ENCODE measurements at regions not wholly inside any gene's neighbourhood (a gene's known extent, or its start where the extent isn't known, plus 50 kb on each side); places are given as distances from the start of the nearest gene placed in this dataset.

DNA sequence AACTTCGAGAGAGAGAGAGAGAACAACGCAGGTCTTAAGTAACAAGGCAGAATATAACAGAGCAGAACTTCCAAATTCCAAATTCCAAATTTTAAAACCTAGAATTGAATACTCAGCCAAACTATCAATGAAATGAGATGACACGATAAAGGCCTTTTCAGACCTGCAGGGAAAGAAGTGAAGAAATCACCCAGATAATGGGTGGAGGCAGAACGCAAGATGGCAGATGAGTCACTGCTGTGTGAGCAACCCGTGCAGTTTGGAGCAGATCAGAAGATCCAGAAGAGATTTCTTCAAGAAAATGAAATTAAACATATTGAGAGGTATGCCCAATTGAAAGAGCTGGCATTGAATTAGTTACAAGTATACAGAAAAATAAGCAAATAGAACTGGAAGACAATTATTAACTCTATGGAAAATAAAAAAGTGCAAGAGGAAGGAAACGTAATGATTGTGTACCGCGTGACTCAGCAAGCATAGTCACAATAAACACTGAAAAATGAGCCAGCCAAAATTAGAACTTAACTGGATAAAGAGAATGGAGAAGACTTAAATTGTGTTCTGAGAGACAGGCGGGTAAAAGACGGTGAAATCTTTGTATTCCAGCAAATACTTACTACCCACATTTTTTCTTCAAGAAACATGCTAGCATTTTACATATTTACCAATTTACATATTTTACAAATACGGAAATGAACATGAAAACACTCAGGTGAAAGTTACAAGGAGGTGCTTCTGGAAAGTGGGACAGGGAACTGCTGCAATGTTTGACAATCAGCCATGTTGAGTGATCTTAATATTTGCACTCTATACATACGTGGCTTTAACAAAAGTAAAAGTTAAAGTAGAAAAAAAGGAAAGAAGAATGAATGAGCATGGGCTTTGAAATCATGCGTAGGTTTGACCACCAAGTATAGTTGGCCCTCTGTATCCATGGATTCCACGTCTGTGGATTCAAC lies 87.9 kb upstream of the CDYL start:
- no peak for ATAC-seq
- Histone ChIP-seq H3K27me3 (ENCODE audit: insufficient read depth) (no peaks in the 10 kb centered on the region), H3F3A (replicated peaks; ENCODE audit: low read depth) (no peaks in the 10 kb centered on the region), H3K4me3 (no peak overlapping the region), H3K4me1 (ENCODE audit: insufficient read depth) (no peaks in the 10 kb centered on the region), H2AFZ (no peak overlapping the region), H3K9me2 (ENCODE audit: insufficient read depth) (no peaks in the 10 kb centered on the region), H3K36me3 (ENCODE audit: insufficient read depth) (no peaks in the 10 kb centered on the region), H3K27ac (ENCODE audit: low read depth) (no peak overlapping the region), H4K20me1 (replicated peaks; ENCODE audit: insufficient read depth) (no peaks in the 10 kb centered on the region; the same call in 1 of the 2 replicates), H3K79me2 (replicated peaks; ENCODE audit: insufficient read depth) (no peaks in the 10 kb centered on the region), H3K4me2 (no peak overlapping the region)
- H3K27me3 Mint-ChIP-seq (ENCODE audit: insufficient read depth, low read depth, poor library complexity) = peaks cover 4% of the 10 kb centered on the region
- H3K4me1 Mint-ChIP-seq = no peaks in the 10 kb centered on the region
- DNase-seq (ENCODE audit: low spot score) = no peak
- no peak overlapping the region for H3K27ac Mint-ChIP-seq
- H3K9me3 Mint-ChIP-seq = no peaks in the 10 kb centered on the region
- no peak for TF ChIP-seq JUNB (IDR thresholded peaks at IDR 0.05; ENCODE audit: unreplicated experiment)
- TF ChIP-seq, protein P1, sequence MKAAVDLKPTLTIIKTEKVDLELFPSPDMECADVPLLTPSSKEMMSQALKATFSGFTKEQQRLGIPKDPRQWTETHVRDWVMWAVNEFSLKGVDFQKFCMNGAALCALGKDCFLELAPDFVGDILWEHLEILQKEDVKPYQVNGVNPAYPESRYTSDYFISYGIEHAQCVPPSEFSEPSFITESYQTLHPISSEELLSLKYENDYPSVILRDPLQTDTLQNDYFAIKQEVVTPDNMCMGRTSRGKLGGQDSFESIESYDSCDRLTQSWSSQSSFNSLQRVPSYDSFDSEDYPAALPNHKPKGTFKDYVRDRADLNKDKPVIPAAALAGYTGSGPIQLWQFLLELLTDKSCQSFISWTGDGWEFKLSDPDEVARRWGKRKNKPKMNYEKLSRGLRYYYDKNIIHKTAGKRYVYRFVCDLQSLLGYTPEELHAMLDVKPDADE (IDR thresholded peaks at IDR 0.05) = no peak
- TF ChIP-seq STAT1 (IDR thresholded peaks at IDR 0.05; ENCODE audit: unreplicated experiment) = no peak
- TF ChIP-seq, protein P2, sequence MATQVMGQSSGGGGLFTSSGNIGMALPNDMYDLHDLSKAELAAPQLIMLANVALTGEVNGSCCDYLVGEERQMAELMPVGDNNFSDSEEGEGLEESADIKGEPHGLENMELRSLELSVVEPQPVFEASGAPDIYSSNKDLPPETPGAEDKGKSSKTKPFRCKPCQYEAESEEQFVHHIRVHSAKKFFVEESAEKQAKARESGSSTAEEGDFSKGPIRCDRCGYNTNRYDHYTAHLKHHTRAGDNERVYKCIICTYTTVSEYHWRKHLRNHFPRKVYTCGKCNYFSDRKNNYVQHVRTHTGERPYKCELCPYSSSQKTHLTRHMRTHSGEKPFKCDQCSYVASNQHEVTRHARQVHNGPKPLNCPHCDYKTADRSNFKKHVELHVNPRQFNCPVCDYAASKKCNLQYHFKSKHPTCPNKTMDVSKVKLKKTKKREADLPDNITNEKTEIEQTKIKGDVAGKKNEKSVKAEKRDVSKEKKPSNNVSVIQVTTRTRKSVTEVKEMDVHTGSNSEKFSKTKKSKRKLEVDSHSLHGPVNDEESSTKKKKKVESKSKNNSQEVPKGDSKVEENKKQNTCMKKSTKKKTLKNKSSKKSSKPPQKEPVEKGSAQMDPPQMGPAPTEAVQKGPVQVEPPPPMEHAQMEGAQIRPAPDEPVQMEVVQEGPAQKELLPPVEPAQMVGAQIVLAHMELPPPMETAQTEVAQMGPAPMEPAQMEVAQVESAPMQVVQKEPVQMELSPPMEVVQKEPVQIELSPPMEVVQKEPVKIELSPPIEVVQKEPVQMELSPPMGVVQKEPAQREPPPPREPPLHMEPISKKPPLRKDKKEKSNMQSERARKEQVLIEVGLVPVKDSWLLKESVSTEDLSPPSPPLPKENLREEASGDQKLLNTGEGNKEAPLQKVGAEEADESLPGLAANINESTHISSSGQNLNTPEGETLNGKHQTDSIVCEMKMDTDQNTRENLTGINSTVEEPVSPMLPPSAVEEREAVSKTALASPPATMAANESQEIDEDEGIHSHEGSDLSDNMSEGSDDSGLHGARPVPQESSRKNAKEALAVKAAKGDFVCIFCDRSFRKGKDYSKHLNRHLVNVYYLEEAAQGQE (IDR thresholded peaks at IDR 0.05; ENCODE audit: unreplicated experiment) = no peak
- TF ChIP-seq ZNF331 (CRISPR knock-in tag; IDR thresholded peaks at IDR 0.05; ENCODE audit: low read depth) = no peak
- TF ChIP-seq EZH2phosphoT487 (IDR thresholded peaks at IDR 0.05; ENCODE audit: unreplicated experiment) = no peak
- TF ChIP-seq POLR2AphosphoS5 (IDR thresholded peaks at IDR 0.05; ENCODE audit: low read depth) = no peak
- no peak for TF ChIP-seq ZNF114 (CRISPR knock-in tag; IDR thresholded peaks at IDR 0.05)
- TF ChIP-seq EZH2 (IDR thresholded peaks at IDR 0.05; ENCODE audit: low read depth, unreplicated experiment) = no peak
- TF ChIP-seq, protein P3, sequence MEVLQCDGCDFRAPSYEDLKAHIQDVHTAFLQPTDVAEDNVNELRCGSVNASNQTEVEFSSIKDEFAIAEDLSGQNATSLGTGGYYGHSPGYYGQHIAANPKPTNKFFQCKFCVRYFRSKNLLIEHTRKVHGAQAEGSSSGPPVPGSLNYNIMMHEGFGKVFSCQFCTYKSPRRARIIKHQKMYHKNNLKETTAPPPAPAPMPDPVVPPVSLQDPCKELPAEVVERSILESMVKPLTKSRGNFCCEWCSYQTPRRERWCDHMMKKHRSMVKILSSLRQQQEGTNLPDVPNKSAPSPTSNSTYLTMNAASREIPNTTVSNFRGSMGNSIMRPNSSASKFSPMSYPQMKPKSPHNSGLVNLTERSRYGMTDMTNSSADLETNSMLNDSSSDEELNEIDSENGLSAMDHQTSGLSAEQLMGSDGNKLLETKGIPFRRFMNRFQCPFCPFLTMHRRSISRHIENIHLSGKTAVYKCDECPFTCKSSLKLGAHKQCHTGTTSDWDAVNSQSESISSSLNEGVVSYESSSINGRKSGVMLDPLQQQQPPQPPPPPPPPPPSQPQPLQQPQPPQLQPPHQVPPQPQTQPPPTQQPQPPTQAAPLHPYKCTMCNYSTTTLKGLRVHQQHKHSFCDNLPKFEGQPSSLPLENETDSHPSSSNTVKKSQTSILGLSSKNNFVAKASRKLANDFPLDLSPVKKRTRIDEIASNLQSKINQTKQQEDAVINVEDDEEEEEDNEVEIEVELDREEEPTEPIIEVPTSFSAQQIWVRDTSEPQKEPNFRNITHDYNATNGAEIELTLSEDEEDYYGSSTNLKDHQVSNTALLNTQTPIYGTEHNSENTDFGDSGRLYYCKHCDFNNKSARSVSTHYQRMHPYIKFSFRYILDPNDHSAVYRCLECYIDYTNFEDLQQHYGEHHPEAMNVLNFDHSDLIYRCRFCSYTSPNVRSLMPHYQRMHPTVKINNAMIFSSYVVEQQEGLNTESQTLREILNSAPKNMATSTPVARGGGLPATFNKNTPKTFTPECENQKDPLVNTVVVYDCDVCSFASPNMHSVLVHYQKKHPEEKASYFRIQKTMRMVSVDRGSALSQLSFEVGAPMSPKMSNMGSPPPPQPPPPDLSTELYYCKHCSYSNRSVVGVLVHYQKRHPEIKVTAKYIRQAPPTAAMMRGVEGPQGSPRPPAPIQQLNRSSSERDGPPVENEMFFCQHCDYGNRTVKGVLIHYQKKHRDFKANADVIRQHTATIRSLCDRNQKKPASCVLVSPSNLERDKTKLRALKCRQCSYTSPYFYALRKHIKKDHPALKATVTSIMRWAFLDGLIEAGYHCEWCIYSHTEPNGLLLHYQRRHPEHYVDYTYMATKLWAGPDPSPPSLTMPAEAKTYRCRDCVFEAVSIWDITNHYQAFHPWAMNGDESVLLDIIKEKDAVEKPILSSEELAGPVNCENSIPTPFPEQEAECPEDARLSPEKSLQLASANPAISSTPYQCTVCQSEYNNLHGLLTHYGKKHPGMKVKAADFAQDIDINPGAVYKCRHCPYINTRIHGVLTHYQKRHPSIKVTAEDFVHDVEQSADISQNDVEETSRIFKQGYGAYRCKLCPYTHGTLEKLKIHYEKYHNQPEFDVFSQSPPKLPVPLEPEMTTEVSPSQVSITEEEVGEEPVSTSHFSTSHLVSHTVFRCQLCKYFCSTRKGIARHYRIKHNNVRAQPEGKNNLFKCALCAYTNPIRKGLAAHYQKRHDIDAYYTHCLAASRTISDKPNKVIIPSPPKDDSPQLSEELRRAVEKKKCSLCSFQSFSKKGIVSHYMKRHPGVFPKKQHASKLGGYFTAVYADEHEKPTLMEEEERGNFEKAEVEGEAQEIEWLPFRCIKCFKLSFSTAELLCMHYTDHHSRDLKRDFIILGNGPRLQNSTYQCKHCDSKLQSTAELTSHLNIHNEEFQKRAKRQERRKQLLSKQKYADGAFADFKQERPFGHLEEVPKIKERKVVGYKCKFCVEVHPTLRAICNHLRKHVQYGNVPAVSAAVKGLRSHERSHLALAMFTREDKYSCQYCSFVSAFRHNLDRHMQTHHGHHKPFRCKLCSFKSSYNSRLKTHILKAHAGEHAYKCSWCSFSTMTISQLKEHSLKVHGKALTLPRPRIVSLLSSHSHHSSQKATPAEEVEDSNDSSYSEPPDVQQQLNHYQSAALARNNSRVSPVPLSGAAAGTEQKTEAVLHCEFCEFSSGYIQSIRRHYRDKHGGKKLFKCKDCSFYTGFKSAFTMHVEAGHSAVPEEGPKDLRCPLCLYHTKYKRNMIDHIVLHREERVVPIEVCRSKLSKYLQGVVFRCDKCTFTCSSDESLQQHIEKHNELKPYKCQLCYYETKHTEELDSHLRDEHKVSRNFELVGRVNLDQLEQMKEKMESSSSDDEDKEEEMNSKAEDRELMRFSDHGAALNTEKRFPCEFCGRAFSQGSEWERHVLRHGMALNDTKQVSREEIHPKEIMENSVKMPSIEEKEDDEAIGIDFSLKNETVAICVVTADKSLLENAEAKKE (CRISPR knock-in tag; IDR thresholded peaks at IDR 0.05) = no peak
- TF ChIP-seq CREB1 (CRISPR knock-in tag; IDR thresholded peaks at IDR 0.05; ENCODE audit: low read depth) = no peak
- TF ChIP-seq NANOG (IDR thresholded peaks at IDR 0.05; ENCODE audit: borderline replicate concordance) = no peak
- TF ChIP-seq, protein P4, sequence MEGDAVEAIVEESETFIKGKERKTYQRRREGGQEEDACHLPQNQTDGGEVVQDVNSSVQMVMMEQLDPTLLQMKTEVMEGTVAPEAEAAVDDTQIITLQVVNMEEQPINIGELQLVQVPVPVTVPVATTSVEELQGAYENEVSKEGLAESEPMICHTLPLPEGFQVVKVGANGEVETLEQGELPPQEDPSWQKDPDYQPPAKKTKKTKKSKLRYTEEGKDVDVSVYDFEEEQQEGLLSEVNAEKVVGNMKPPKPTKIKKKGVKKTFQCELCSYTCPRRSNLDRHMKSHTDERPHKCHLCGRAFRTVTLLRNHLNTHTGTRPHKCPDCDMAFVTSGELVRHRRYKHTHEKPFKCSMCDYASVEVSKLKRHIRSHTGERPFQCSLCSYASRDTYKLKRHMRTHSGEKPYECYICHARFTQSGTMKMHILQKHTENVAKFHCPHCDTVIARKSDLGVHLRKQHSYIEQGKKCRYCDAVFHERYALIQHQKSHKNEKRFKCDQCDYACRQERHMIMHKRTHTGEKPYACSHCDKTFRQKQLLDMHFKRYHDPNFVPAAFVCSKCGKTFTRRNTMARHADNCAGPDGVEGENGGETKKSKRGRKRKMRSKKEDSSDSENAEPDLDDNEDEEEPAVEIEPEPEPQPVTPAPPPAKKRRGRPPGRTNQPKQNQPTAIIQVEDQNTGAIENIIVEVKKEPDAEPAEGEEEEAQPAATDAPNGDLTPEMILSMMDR (conservative IDR thresholded peaks at IDR 0.05; ENCODE audit: low read depth in 2 of 2) = no peak
- H3K4me3 Mint-ChIP-seq = no peak overlapping the region
- no peaks in the 10 kb centered on the region for H3K36me3 Mint-ChIP-seq (ENCODE audit: low read depth)

Data from GM23338 (cell line).